A549 (cell line): ENCODE measurements at regions not wholly inside any gene's neighbourhood (a gene's known extent, or its start where the extent isn't known, plus 50 kb on each side); places are given as distances from the start of the nearest gene placed in this dataset.

Experiments used
- CEBPB ChIP-seq, 2 experiments: fragments of >200 bp in 1 of 2; sonication (Bioruptor Twin) in 1 of 2; formaldehyde crosslinking in 1 of 2; IDR thresholded peaks; 2 replicates each; pipeline ENCODE4 v1.6.1; 2012 to 2016
- CTCF ChIP-seq: fragments of >200 bp; sonication (Bioruptor Twin); formaldehyde crosslinking; IDR thresholded peaks from 3 replicates; pipeline ENCODE4 v1.5.1; 2016
- EP300 ChIP-seq, 2 experiments: fragments of >200 bp; sonication (Bioruptor Twin); formaldehyde crosslinking; IDR thresholded peaks; 2 replicates in 1 of 2; 3 replicates in 1 of 2; pipeline ENCODE4 v1.6.1; 2016 to 2017
- GATA3 ChIP-seq: IDR thresholded peaks from 2 replicates; pipeline ENCODE4 v1.6.1; 2012; ENCODE audit warnings: borderline replicate concordance
- MYC ChIP-seq: IDR thresholded peaks from 2 replicates; pipeline ENCODE4 v1.6.1; 2012; ENCODE audit warnings: mild to moderate bottlenecking, inconsistent platforms, low read length, improper control_type of control experiment, borderline replicate concordance
- NPAS2 ChIP-seq: fragments of 250-450 bp; sonication (Bioruptor Pico); IDR thresholded peaks from 2 replicates; pipeline ENCODE4 v1.8.0; 2022; ENCODE audit warnings: mild to moderate bottlenecking, moderate library complexity, borderline replicate concordance
- PHF8 ChIP-seq: fragments of 200-600 bp; sonication (generic); IDR thresholded peaks from 2 replicates; pipeline ENCODE4 v1.6.1; 2016; ENCODE audit warnings: low read depth, mild to moderate bottlenecking, antibody characterized with exemption, moderate library complexity, borderline replicate concordance
- POLR2A ChIP-seq: IDR thresholded peaks from 2 replicates; pipeline ENCODE4 v1.6.1; 2012; ENCODE audit warnings: mild to moderate bottlenecking, low read length

GRCh38 chr10:124185084-124185483 is 91.7 kb upstream of the CHST15 start:
- no peak for TF ChIP-seq EP300 (IDR thresholded peaks at IDR 0.05)
- no peak for TF ChIP-seq CTCF
- no peak for TF ChIP-seq NPAS2 (CRISPR knock-in tag)
- TF ChIP-seq GATA3, result no peak
- no peak for TF ChIP-seq POLR2A
- no peak for TF ChIP-seq PHF8
- TF ChIP-seq MYC, result no peak
- no peak for TF ChIP-seq CEBPB (IDR thresholded peaks at IDR 0.05)
